Stimulated activated CD4-positive, alpha-beta T cell treated with anti-CD3 and anti-CD28 coated beads, Interleukin-2, amount 100 ng/mL, for 48 hours (primary cell): ENCODE measurements at regions not wholly inside any gene's neighbourhood (a gene's known extent, or its start where the extent isn't known, plus 50 kb on each side); places are given as distances from the start of the nearest gene placed in this dataset.

ENCODE experiments used
- DNase-seq, 2 donors: peaks; one replicate each; pipeline ENCODE4 v3.0.0-alpha.2; 2020

DNA sequence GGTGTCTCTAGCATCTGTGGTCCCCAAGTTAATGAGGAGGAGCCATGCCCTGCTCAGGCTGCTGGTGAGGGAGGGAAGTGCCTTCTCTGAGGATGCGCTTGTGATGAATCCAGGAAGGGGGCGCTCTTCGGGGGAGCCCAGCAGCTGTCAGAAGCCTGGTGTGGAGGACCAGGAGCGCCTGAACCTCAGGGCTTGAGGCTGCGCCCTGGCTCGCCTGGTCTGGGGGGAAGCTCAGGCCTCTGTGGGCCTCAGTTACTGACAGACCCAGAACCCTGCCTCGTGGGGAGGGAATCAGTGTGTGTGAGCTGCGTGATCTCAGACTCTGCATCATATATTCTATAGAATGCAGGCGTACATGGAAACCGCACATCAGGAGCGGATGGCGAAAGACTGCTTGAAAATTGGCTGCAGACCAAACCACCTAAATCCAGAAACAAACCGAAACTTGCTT is 126.1 kb downstream of the SEC14L1 start:
- DNase-seq: no peak

DNA sequence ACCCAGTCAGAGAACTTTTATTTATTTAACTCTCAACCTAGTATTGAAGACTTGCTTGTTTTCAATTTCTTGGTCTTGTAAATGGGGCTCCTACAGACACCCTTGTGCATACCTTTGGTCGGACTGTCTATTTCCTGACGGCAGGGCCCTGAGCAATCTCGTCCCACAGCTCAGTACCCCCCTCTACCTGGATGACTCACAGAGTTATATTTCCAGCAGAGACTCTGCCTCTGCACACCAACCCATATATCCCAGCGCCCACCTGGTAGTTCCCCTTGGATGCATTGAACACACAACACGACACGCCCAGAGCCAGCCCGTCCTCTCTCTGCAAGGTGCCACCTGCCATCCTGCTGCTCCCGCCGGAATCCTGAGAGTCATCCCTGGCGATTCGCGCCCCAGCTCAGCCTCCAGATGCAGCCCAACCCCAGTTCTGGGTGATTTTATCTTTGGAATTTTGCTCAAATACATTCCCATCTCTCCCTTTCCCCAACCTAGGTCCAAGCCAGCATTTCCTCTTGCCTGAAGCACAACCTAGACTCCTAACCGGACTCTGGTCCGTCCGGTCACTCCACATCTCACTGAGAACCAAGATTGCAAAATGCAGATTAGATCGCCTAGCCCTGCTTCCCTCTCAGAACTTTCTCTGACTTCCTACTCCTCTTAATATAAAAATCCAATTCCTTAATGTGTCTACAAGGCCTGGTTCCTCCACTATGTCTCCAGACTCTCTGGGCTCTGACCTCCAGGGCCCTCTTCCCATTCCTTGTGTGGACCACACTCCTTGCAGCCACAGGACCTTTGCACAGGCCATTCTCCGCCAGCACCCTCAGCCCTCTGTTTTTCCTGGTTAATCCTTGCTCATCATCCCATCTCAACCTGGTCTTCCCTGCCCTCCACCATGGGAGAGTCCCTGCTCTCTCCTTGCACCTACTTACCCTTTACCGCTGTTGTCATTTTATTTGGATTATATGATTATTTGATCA is 129.2 kb downstream of the SEC14L1 start:
- no peak for DNase-seq

DNA sequence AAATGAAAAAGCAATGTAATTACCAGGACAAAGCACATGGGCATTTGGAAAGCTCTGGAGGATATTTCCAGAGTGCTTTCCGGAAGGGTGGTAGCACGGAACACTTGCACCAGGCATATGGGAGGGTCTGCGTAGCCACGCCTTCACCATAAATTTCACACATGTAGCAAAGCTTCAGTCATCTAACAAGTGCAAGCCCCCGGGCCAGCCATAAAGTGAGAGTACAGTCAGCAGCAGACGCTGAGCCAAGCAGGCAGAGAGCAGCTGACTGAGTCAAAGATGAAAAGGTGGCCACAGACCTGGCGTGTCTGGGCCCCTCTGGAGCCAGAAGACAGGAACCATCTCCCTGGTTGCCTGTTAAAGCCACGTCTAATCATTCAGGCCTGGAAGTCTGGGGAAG is 130.6 kb downstream of the SEC14L1 start:
- DNase-seq: no peak

GRCh38 chr17:77273397-77274085 is 132.8 kb downstream of the SEC14L1 start:
- no peak for DNase-seq

DNA sequence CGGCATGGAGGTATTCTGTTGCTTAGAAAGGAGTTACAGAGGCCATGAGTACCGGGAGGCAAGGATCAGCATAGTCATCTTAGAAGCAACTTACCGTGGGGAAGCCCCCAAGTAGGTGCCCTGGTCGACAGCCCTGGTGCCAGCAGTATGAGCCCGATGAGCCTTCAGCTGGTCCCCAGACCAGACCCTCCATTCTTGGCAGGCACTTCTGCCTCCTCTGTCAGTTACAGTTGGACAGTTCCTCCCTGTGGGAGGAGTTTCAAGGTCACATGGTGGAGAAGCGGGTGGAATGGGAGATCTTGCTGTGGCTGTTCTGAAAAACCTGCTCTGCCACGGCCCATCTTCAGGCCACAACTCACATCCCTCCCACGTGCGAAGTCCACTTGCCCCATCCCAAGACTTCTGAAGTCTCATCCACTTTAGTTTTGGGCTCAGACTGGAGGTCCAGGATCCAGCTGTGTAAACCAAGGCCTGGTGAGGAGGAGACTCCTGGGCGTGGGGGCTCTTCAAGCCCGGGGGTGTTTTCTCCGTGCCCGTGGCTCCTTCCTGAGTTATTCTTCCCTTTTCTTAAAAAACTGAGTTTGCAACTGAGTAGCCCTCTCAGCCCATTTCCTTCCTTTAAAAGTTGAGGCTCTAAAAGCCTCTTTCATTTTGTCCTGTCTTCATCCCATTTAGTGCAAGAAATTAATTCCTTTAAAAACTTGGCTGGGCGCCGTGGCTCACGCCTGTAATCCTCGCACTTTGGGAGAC is 133.5 kb downstream of the SEC14L1 start:
- DNase-seq: no peak

- no peak for DNase-seq
These were observed 138.9 kb downstream of the SEC14L1 start for GRCh38 chr17:77279448-77280303.

GRCh38 chr17:77280304-77281121 is 139.7 kb downstream of the SEC14L1 start:
- no peak for DNase-seq

GRCh38 chr17:77281122-77281903 is 140.5 kb downstream of the SEC14L1 start:
- peak; percentile 35 to 49 for DNase-seq

GRCh38 chr17:77281904-77282367 is 141.2 kb downstream of the SEC14L1 start:
- DNase-seq: no peak

- no peak for DNase-seq
These were observed 142.1 kb downstream of the SEC14L1 start for GRCh38 chr17:77282524-77283515.

DNA sequence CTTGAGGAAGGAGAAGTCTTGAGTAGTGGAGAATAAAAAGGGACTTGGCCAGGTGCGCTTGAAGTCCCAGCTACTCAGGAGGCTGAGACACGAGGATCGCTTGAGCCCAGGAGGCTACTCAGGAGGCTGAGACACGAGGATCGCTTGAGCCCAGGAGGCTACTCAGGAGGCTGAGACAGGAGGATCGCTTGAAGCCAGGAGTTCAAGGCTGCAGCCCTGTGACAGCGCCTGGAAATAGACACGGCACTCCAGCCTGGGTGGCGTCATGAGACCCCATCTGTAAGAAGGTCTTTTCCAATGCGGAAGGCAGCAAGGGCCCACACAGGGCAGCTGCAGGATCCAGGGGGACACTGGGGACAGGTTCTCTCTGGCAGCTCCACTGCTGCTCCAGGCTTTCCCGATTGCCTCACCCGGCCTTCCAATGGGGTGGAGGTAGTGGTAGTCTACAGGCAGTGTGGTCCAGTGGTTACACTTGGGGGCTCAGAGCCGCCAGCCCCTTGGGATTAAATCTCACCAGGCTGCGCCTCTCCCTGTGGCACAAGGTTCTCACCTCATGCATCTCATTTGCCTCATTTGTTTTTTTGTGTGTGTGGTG is 143.4 kb downstream of the SEC14L1 start:
- no peak for DNase-seq

DNA sequence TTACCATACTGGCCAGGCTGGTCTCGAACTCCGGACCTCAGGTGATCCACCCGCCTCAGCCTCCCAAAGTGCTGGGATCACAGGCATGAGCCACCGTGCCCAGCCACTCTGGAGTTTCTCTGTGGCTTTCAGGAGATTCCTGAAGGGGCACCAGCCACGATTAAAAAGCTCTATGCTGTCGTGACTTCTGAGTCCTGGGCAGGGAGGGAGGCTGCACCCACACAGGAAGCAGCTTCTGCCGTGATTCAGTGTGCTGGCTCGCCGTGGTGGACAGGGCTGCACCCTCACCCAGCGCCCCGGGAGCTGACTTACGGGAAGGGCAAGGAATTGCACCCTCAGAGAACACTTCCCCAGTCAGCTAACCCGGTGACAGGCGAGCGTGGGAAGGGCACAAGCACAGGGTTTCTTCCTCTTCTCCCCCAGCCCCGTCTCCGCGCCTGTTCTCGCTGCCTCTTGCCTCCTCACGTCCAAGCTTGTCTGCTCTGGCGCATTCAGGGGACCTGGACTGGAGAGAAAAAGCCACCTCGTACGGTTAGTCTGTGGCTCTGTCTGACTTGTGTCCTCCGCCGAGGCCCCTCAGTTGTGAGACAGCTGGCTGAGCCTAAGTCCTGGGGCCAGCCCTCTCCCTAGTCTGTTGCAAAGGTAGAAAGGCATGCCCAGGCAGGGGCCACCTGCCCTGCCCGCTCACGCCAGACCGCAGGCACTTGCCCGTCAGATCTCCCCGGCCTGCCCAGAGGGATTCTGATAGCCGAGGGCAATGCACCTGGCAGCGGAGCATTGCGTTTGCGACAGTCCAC is 145.0 kb downstream of the SEC14L1 start:
- DNase-seq: no peak

- DNase-seq: no peak
These were observed 145.5 kb downstream of the SEC14L1 start for GRCh38 chr17:77286391-77286640.

GRCh38 chr17:77286641-77287431 is 146.1 kb downstream of the SEC14L1 start:
- no peak for DNase-seq

GRCh38 chr17:77287432-77288068 is 146.8 kb downstream of the SEC14L1 start:
- DNase-seq: no peak

DNA sequence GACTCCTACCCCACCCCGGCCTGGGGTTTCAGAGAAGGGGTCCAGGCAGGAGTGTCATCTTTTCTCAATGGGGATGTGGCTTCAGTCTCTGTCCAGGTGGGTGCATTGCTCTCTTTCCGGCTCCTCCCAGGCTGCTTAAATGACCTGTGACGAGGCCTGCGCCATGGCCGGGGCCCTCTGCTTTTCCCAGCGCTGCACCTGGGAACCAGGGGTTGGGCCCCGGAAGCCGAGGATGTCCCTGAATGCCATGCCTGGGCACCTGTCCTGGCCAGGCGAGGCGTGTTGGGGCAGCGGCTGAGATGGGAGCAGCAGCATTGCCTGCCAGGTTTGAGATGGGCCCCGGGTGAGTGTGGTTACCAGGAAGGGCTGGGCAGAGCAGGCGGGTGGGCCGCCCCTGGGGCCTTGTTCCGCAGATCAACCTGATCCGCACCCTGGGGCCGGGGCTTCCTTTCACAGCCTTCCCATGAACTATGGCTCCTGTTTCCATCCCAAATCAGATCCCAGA is 147.4 kb downstream of the SEC14L1 start:
- DNase-seq: no peak
